NCI-H146 treated with DMSO at 0.1 percent for 48 hours (cell line): ENCODE measurements at regions not wholly inside any gene's neighbourhood (a gene's known extent, or its start where the extent isn't known, plus 50 kb on each side); places are given as distances from the start of the nearest gene placed in this dataset.

ENCODE experiments used
- DNase-seq: peaks from one replicate; lab custom pipeline; 2025; ENCODE audit not compliant: unreplicated experiment; lab: John Stamatoyannopoulos, UW

- peak; percentile 53 for DNase-seq
These were observed 524.3 kb upstream of the CADM1 start for GRCh38 chr11:116028506-116028905.

DNA sequence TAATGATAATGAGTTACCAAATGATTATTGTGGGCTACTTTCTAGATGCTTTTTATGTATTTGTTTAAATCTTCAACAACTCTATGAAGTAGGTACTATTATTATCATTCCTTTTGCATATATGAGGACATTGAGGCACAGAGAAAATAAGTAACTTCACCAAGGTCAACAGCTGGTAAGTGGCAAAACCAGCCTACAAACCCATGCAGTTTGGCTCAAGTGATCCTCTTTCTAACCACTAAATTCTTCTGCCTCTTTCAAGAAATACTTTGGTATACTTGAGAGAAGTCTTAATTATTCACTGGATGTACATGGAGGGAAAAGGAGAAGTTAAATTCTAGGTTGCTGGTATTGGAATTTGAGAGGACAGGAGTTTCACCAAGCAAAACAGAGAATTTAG lies 495.2 kb upstream of the CADM1 start:
- DNase-seq = no peak

DNA sequence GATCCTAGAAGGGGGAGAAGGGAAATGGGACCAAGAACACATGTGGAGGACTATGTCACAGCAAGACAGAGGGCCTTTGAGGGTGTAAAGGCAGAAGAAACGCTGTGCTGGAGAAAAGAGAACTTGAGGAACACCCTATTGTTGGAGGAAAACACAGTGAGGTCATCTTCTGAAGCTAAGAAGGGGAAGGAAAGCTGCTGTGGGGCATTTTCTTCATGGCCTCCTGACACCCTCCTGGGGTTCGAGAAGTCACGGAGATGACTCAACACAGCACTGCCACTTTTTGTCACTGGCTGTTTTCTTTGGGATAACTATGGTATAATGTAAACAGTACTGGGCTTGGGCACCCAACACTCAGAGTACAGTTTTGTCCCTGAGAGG lies 492.6 kb upstream of the CADM1 start:
- no peak for DNase-seq

DNA sequence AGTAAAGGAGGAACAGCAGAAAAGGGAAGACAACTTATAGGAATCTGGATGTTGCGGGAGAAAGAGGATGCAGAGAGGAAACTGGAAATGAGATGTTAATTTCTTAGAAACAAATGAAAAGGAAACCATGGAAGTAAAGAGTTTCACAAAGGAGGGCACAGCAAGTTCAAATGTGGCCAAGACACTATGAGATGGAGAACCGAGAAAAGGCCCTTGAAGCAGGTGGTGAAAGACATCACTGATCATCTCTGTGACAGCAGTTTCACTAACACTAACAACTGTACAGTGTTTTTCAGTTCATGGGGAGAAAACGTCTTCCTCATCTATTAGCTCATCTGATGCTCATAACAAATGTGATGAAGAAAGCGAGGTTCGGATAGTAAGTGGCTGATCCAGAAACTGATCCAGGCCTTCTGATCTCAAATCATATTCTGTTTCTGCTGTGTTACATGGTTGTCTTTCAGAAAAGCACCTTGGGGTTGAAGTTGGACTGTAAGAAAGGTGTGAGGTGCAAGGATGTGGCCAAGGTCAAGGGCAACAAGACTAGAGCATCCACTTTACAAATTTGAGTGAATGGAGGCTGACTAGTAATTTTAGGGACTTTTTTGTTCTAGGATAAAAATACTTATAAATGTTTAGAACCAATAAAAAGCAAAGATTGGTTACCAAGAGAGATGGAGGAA lies 492.1 kb upstream of the CADM1 start:
- no peak for DNase-seq

- no peak for DNase-seq
These were observed 489.4 kb upstream of the CADM1 start for GRCh38 chr11:115993590-115993989.

DNA sequence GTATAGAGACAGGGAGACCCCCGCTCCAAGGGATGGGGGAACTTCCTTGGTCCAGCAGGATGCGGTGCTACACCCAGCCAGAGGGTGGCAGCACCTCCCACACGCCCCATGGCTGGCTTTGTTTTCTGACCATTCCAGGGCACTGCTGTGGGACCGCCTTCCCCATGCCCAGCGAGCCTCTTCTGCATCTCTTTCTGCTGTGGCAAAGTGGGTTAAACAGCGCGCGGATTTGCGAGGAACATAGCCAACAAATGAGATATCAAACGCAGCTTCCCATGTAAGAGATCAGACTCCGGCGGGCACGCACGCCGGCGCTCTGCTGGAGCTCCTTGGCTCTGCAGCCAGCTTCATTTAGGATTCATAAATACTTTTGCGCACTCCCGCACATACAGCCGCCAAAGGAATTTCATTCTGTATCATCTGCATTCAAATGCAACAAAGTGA lies 485.8 kb upstream of the CADM1 start:
- DNase-seq = no peak

GRCh38 chr11:115985896-115986295 lies 481.7 kb upstream of the CADM1 start:
- DNase-seq = no peak

DNA sequence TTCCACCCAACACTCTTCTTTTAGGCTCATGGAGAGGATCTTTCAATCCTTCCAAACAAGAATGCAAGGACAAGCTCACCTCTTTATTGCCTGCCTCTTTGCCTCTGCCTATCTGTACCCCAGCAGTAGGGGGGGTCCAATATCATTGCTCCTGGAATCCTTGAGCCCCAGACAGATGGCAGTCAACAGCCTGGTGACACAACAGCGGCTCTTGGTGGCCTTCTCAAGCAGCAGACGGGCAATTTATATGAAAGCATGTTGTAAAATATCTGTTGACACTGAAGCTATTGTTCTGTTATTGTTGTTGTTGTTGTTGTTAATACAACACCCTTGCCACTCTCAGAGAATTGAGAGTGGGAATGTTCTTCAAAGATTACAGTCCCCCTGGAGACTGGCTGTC lies 480.0 kb upstream of the CADM1 start:
- DNase-seq = no peak

DNA sequence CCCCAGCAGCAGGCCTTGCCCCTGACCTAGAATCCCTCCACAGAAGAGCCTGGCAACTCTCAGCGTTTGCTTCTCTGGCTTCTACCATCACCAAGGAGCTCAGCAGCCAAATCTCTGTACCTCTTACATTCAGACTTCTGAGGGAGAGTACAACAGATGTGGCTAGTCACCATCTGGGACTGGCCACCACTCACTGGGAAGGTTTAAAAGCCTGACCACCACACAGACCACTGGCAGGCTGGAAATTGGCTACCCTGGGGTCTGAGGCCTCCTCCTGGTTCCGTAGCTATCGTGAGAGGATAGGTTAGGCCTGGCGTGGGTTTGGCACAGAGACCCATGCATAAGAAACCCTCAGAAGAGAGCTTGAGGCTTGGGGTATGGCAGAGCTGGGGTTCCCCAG lies 478.5 kb upstream of the CADM1 start:
- DNase-seq = no peak

DNA sequence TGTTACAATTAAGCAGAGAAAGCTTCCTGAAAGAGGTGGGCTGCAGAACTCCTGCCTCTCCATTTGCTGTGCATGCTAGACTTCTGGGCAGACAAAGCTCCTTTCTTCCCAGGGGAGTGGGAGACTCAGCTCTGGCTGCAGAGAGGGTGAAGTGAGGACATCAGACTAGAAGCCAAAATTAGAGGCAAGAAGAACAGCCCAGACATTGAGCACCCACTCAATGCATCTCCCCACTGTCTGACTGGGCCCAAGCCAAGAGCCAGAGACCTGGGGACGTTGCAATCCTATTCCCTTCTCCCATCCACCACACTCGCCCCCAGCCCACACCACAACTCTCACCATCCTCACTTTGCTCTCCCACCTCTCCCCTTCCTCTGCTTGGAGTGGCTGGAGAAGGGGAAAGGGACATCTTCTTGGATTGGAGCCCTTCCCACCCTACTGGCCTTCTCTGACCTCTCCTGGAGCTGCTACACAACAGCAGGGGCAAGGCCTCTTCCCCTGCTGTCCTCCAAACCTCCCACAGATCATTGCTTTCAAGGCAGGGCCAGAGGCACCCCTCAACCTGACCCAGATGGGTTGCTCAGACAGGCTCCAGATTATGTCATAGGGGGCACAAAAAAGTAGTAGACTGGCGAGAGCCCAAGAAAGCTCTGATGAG lies 477.7 kb upstream of the CADM1 start:
- DNase-seq = no peak

GRCh38 chr11:115981104-115981481 lies 476.9 kb upstream of the CADM1 start:
- no peak for DNase-seq

DNA sequence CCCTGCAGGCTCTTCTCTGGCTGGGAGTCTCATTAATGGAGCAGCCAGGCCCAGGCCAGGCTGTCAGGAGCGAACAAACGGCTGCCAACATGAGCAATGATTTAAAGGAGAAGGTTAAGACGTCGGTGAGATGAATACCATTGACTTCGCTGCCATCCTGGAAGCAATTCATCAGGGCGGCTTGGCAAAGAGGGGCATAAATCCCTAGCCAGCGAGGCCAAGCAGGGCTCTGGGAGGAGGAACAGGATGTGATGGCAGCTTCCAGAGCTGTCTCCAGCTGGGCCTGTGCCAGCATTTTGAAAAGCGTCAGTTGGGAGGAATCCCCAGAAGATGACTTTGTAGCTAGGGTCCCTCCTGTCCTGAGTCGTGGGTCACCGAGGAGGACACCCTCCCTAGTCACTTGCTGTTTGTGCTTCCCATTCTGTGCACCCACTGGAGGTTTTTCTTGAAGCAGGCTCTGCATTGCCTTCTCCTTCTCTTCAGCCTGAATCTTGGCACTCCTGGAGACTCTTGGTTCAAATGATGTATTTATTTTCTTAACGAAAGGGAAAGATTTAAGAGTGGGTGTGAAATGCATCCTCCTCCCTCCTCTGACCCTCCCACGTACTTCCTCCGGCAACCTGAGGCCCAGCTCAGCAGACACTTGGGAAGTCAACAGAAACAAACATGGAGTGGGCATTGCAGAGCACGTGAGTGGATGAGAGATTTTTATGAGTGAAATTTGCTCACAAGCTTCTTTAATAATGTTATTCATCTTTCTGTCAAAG lies 476.3 kb upstream of the CADM1 start:
- no peak for DNase-seq

GRCh38 chr11:115974703-115975102 lies 470.5 kb upstream of the CADM1 start:
- DNase-seq = no peak

DNA sequence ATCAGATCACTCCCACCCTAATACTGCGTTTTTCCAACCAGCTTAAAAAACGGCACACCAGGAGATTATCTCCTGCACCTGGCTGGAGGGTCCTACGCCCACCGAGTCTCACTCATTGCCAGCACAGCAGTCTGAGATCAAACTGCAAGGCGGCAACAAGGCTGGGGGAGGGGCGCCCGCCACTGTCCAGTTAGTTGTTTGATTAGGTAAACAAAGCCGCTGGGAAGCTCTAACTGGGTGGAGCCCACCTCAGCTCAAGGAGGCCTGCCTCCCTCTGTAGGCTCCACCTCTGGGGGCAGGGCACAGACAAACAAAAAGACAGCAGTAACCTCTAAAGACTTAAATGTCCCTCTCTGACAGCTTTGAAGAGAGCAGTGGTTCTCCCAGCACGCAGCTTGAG lies 463.0 kb upstream of the CADM1 start:
- peak; percentile 3 for DNase-seq

- DNase-seq = peak; percentile 8
These were observed 461.7 kb upstream of the CADM1 start for GRCh38 chr11:115965767-115966504.

- DNase-seq = no peak
These were observed 459.9 kb upstream of the CADM1 start for GRCh38 chr11:115964091-115964490.

- no peak for DNase-seq
These were observed 458.9 kb upstream of the CADM1 start for GRCh38 chr11:115963156-115963555.

- DNase-seq = peak; percentile 36
These were observed 457.2 kb upstream of the CADM1 start for GRCh38 chr11:115961159-115962003.

GRCh38 chr11:115959081-115959486 lies 454.9 kb upstream of the CADM1 start:
- peak; percentile 96 for DNase-seq
